GM23338 (cell line): ENCODE measurements at regions not wholly inside any gene's neighbourhood (a gene's known extent, or its start where the extent isn't known, plus 50 kb on each side); places are given as distances from the start of the nearest gene placed in this dataset.
A peak's percentile ranks its signal among the peaks of the same experiment; 100 is the strongest.

Experiments
- CTCF ChIP-seq, 2 experiments: fragments of 200-600 bp in 1 of 2; sonication (generic) in 1 of 2; conservative IDR thresholded peaks; 2 replicates each; pipeline versions ENCODE4 v1.5.1 to v1.6.1; 2016 to 2017; ENCODE audit warnings: antibody characterized with exemption in 2 of 2, low read depth in 2 of 2, mild to moderate bottlenecking in 2 of 2, moderate library complexity in 1 of 2
- POLR2AphosphoS5 ChIP-seq: IDR thresholded peaks from 2 replicates; pipeline ENCODE4 v1.6.1; 2016; ENCODE audit warnings: antibody characterized with exemption, low read depth
- REST ChIP-seq: IDR thresholded peaks from one replicate; pipeline ENCODE4 v1.6.1; 2018; ENCODE audit warnings: antibody characterized with exemption; ENCODE audit not compliant: unreplicated experiment

GRCh38 chr9:4366591-4367330 lies 66.9 kb upstream of the GLIS3 start:
- TF ChIP-seq REST (no peak), CTCF (conservative IDR thresholded peaks at IDR 0.05; ENCODE audit: low read depth in 2 of 2) (peak; percentile 78 to 95), POLR2AphosphoS5 (no peak)
